HG03432 (cell line): ENCODE measurements at regions not wholly inside any gene's neighbourhood (a gene's known extent, or its start where the extent isn't known, plus 50 kb on each side); places are given as distances from the start of the nearest gene placed in this dataset.
A peak's percentile ranks its signal among the peaks of the same experiment; 100 is the strongest.
"Not testable (repeated sequence)": the region's sequence is repeated elsewhere in the genome, so short reads cannot be mapped to it uniquely, and the experiment has no call there.

ENCODE experiments used
- ATAC-seq: cut with Tn5 transposase; IDR thresholded peaks from one replicate; pipeline ENCODE4 v1.9.1; 2021; ENCODE audit warnings: mild to moderate bottlenecking, moderate library complexity; ENCODE audit not compliant: unreplicated experiment

DNA sequence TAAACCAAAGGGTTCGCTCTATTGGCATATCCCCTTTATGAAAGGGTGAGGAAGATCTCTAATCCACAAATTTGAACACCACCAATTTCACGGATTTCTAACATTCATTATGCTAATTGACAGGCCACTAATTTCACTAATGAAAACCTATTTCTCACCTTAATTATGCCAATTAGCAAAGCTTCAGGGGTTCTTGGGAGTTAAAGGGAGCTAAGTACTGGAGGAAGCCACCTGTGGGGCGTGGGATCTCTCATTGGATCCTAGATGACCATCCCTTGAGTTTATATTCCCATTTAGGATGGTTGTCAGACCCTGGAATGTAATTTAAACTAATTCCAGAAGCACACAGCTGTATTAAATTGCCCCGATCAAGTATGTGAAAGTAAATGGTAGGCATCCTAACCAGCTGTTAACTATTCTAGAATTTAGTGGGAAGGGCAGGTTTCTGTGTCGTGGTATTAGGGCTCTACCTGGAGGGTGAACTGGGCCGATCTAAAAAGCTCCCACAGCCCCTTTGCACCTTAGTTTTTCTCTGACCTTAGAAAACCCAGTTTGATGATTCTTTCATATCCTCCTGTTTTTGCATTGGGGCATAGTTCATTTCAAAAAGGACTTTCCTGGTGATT is 77.1 kb downstream of the C9orf152 start:
- no peak for ATAC-seq

DNA sequence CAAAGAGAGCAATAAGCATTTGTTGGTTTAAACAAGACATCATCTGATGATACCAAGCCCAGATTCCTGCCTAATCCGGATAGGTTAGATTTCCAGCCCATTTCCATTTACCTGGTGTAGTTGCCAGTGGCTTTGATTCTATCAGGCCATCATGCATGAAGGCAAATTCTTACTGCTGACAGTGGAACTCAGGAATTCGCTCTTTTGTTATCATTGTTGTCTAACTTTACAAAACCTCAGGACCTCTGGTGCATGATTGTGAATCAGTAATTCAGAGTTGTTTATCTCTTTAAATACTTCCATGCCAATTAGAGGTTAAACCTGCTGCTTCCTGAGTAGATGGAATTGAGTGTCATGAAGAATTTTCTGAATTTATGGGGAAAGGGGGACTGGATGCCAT is 76.5 kb downstream of the C9orf152 start:
- ATAC-seq: no peak

DNA sequence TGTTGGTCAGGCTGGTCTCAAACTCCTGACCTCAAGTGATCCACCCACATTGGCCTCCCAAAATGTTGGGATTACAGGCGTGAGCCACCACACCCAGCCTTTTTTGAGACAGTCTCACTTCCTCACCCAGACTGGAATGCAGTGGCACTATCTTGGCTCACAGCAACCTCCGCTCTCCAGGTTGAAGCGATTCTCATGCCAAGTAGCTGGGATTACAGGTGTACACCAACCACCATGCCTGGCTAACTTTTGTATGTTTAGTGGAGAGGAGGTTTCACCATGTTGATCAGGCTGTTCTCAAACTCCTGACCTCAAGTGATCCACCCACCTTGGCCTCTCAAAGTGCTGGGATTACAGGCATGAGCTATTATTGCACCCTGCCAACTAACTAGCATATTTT is 75.4 kb downstream of the C9orf152 start:
- ATAC-seq: not testable (repeated sequence)

DNA sequence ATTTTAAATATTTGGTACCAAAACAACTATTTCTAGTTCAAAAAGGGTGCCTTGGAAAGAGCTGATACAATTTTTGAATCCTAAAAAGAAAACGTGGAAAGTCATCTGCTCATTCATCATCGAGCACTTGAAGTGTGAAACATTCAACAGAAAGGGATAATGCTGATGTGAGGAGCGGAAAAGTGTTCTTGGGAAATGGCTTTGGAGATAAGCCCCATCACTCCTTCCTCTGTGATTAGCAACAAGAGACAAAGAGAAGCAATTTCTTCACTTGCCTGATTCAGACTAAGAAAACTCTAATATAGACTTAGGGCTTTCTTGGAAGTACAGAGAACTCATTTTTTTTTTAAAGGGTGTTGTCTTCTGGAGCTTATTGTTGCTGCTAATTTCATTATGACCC is 74.9 kb downstream of the C9orf152 start:
- ATAC-seq: no peak

DNA sequence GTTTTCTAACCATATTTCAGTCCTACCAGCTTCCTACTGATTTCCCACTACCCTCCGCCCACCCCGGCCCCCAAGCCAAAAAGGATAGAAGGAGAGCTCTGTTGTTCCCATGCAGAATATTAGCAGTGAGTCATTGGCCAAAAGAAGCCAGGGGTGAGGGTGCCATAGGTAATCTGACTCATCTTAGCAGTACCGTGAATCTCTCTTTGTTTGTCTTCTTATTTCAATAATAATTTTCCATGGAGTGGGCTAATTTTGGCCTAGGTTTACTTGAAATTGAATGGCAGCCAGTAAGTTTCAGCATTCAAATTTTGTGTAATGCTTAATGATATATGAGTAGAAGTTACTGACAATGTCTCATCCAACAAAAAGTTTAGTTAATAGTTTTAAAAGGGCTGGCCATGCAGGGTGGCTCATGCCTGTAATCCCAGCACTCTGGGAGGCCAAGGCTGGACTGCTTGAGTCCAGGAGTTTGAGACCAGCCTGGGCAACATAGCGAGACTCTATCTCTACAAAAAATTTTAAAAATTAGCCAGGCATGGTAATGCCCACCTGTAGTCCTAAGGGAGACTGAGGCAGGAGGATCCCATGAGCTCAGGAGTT is 74.2 kb downstream of the C9orf152 start:
- no peak for ATAC-seq

DNA sequence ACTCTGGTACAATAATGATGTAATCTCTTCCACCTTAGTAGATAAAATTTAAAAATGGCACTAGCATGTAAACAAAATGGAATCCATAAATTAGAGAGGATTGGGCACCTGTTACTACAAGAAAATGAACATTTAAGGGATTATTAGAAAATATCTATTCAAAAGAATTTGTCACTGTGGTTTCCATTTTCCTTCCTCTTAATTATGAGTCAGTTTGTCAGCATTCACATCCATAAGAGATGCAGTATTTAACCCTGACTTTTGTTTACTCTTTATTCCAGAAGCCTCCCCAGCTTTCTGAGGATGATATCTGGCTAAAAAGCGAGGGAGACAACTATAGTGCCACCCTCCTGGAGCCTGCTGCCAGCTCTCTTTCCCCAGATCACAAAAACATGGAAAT is 72.1 kb downstream of the C9orf152 start:
- no peak for ATAC-seq

DNA sequence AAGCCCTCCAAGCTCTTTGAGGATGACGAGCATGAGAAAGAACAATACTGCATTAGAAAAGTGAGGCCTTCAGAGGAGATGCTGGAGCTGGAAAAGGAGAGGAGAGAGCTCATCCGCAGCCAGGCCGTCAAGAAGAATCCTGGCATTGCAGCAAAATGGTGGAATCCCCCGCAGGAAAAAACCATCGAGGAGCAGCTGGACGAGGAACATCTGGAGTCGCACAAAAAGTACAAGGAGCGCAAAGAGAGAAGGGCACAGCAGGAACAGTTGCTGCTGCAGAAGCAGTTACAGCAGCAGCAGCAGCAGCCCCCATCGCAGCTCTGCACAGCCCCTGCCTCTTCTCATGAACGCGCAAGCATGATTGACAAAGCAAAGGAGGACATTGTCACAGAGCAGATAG is 71.2 kb downstream of the C9orf152 start:
- ATAC-seq: no peak

DNA sequence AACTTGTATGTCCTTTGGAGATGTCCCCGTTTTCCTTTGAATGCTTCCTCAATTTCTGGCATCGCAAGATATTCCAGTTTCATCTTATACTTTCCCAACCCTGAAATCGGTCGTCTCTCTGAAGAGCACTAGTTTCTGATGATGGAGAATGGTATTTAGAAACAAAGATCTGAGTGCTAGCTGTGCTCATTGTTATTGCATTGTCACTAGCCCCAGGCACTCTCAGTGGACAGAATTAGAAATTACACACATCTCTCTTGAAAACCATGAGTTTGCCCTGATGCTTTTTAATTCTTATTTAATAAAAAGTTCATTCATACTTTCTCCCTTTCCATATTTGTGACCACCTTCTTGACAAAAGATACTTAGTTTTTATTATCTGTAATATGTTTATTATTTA is 67.7 kb downstream of the C9orf152 start:
- no peak for ATAC-seq

DNA sequence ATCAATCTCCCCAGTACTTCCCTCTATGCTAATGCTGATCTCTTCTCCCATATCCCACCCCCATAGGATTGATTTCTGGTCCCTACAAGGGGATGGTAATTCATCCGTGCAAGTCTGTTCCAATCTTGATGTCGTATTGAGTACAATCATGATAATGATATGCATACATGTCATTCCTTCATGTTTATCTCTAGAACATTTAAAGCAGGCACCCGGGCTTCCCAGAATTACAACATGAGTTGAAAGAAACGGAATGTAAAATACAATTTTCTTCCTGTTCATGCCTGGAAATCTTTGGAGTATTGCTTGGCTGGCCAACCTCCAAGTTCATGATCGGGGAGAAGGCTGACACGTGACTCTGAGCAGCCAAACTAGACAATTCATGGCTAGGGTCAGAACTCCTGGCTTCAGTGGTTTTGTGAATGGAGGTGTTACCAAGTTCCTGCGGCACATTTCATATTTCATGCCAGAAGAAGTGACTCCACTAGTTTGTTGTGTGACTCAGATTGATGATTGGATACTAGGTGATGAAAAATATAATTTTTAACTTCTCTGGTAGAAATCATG is 66.6 kb downstream of the C9orf152 start:
- ATAC-seq: no peak

DNA sequence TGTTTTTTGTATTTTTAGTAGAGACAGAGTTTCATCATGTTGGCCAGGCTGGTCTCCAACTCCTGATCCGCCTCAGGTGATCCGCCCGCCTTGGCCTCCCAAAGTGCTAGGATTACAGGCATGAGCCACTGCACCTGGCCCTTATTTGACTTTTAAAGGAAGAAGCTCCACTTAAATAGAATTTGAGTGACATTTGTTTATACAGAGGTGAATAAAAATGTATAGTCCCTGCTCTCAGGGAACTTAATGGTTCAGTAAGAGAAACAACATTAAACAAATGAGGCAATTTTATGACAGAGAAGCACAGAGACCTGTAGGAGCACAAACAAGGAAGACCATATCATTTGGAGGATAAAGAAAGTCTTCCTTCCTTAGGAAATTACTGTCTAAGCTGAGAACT is 65.7 kb downstream of the C9orf152 start:
- ATAC-seq: no peak

DNA sequence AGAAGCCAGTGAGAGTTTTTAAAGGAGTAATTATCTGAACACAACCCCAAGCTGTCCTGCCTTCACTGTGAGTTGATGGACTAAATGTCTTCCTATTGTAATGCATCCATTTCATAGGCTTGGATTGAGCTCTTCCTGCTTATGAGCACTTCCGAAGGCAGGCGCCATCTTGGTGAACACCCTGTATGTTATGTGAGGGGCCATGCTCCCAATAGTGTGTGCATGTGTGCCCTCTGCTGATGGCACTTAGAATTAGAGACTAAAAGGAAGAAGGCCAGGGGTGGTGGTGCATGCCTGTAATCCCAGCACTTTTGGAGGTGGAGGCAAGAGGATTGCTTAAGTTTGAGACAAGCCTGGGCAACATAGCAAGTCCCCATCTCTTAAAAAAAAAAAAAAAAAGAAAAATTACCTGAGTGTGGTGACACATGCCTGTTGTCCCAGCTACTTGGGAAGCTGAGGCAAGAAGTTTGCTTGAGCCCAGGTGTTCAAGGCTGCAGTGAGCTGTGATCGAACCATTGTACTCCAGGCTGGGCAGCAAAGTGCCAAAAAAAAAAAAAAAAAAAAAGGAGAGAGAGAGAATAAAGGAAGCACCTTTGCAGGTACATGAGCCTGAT is 65.0 kb downstream of the C9orf152 start:
- ATAC-seq: peak; percentile 14

DNA sequence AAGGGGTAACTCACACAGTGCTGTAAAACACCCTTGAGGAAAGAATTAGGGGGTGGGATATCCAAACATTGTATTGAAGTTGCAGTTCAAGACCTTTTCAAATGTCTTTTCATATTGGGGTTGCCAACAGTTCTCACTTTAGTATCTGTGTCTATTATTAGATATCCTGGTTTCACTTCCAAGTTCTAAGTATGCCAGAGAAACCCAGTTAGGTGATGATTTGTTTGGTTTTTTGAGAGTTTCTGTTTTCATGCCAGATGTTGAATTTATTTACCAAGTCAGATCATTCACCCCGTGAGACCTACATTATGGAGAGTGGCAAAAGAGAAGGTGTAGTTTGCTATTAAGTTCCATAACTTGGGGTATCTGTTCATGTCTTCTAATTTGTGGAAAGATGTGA is 64.5 kb downstream of the C9orf152 start:
- ATAC-seq: peak; percentile 55

DNA sequence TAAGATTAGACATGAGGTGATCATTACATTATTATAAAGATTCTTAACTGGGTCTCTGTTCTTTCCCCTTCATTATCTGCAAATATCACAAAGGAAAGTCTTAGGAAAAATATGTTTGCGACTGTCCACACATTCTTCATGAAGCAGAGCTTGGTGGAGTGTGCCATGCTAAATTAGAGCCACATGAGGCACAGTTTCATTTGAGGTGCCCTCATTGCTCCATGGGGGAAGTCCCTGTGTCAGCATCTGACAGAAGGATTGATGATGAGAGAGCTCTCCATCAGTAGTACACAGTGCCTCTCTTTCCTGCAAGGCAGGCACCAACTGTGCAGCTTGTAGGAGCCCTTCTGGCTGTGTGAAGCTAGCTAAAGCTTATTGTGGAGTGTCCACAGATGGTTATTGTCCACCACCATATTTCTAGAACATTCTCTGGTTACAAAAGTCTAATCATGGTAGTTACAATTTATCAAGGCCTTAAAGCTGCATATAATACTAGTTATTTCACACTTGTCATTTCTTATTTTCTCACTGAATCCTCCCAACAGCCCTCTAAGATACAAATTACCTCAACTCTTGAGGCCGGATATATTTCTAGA is 63.9 kb downstream of the C9orf152 start:
- peak; percentile 66 for ATAC-seq

DNA sequence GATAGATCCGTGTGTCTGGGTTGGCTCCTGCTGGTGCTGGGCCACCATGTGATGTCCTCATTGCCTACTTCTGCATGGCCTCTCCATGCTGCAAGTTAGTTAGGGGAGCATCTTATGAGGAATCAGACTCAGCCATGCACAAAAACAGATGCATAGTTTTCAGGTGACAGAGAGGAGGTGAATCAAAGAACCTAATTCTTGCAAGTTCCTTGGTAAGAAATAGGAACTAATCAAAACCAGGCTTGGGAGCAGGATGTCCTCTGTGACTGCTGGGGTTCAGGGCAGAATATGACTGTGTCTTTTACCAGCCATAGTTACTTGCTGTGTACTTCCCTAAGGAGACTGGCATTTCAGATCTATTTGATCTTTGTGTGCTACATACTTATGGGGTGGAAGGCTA is 61.6 kb downstream of the C9orf152 start:
- ATAC-seq: no peak

DNA sequence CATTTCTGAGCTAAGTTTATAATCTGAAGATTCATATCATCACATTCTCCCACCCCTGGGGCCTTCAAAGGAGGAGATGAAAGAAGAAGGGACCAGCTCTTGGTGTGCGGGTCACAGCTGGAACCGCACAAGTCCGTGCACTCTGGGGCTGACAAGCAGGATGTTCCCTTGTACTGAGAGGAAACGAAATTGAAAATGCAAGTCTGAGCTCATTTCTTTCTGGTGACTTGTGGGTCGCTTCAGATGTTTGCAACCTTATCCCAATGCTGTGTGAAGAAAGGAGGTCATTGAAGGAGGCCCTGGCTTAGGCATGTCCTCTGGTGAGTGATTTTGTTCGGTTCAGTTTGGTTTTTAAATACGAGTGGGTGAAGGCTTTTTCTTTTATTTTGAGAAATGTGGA is 59.6 kb downstream of the C9orf152 start:
- ATAC-seq: peak; percentile 76

DNA sequence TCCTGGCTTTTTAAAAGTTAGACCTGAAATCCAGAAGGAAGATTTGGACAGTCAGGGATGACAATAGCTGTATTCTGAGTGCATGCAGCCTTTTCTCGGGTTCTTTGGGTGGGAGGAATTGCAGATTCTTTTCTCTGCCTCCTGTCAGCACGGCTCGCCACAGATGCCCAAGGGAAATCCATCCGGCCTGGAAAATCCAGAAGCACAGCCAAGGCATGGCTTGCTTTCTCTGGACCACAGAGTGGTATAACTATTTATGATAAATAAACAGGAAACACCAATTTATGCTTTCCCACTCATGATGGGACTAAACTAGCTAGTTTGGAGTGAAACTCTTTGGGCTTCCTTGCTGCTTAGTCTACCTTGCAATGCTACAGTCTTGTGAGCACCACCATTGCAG is 59.1 kb downstream of the C9orf152 start:
- no peak for ATAC-seq
